GM12892 (cell line): ENCODE measurements at regions not wholly inside any gene's neighbourhood (a gene's known extent, or its start where the extent isn't known, plus 50 kb on each side); places are given as distances from the start of the nearest gene placed in this dataset.

Experiments used
- POLR2AphosphoS5 ChIP-seq: IDR thresholded peaks from 2 replicates; pipeline ENCODE4 v1.6.1; 2011; ENCODE audit warnings: low read depth, low read length, control low read depth
- TAF1 ChIP-seq: IDR thresholded peaks from 2 replicates; pipeline ENCODE4 v1.6.1; 2011; ENCODE audit warnings: low read depth, mild to moderate bottlenecking, control low read depth, low read length, borderline replicate concordance

DNA sequence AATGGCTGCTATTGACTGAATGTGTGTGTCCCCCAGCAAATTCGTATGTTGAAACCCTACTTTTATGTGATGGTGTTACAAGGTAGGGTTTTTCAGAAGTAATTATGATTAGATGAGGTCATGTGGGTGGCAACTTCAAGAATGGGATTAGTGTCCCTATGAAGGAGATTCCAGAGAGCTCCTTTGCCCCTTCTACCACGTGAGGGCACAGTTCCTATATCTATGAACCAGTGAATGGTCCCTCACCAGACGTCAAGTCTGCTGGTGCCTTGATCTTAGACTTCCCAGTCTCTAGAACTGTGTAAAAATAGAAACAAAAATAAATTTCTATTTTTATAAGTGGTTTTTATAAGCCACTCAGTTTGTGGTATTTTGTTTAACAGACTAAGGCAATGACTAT, 1137.6 kb upstream of the IGFBP7 start:
- TF ChIP-seq TAF1: no peak
- TF ChIP-seq POLR2AphosphoS5: no peak
